ENCODE measurements at regions not wholly inside any gene's neighbourhood (a gene's known extent, or its start where the extent isn't known, plus 50 kb on each side); places are given as distances from the start of the nearest gene placed in this dataset.

- no peak for DNase-seq (ENCODE audit: low read depth)
- no peak overlapping the region for H3K4me3 ChIP-seq (ENCODE audit: low read depth, low read length)
- no peak for TF ChIP-seq POLR2A (IDR thresholded peaks at IDR 0.05; ENCODE audit: extremely low read depth, insufficient read length)
- TF ChIP-seq MAX (IDR thresholded peaks at IDR 0.05; ENCODE audit: low read depth, low read length) = no peak
- TF ChIP-seq MYC (IDR thresholded peaks at IDR 0.05; ENCODE audit: low read depth, low read length) = no peak
- TF ChIP-seq CTCF (IDR thresholded peaks at IDR 0.05; ENCODE audit: low read depth, low read length) = no peak
Measured at GRCh38 chr12:92019491-92020277, 126.0 kb downstream of the BTG1 start.

GRCh38 chr12:92012691-92013090 lies 133.0 kb downstream of the BTG1 start:
- H3K4me3 ChIP-seq (ENCODE audit: low read depth, low read length) = no peak overlapping the region
- DNase-seq (ENCODE audit: low read depth) = no peak
- no peak for TF ChIP-seq MAX (IDR thresholded peaks at IDR 0.05; ENCODE audit: low read depth, low read length)
- no peak for TF ChIP-seq POLR2A (IDR thresholded peaks at IDR 0.05; ENCODE audit: extremely low read depth, insufficient read length)
- TF ChIP-seq MYC (IDR thresholded peaks at IDR 0.05; ENCODE audit: low read depth, low read length) = no peak
- TF ChIP-seq CTCF (IDR thresholded peaks at IDR 0.05; ENCODE audit: low read depth, low read length) = no peak

- no peak overlapping the region for H3K4me3 ChIP-seq (ENCODE audit: low read depth, low read length)
- TF ChIP-seq MAX (IDR thresholded peaks at IDR 0.05; ENCODE audit: low read depth, low read length) (no peak), CTCF (IDR thresholded peaks at IDR 0.05; ENCODE audit: low read depth, low read length) (no peak), MYC (IDR thresholded peaks at IDR 0.05; ENCODE audit: low read depth, low read length) (no peak), POLR2A (IDR thresholded peaks at IDR 0.05; ENCODE audit: extremely low read depth, insufficient read length) (no peak)
- no peak for DNase-seq (ENCODE audit: low read depth)
Measured at GRCh38 chr12:92010853-92011701, 134.6 kb downstream of the BTG1 start.

GRCh38 chr12:92010368-92010767 lies 135.3 kb downstream of the BTG1 start:
- H3K4me3 ChIP-seq (ENCODE audit: low read depth, low read length) = no peak overlapping the region
- DNase-seq (ENCODE audit: low read depth) = no peak
- TF ChIP-seq MAX (IDR thresholded peaks at IDR 0.05; ENCODE audit: low read depth, low read length) = no peak
- TF ChIP-seq CTCF (IDR thresholded peaks at IDR 0.05; ENCODE audit: low read depth, low read length) = no peak
- no peak for TF ChIP-seq MYC (IDR thresholded peaks at IDR 0.05; ENCODE audit: low read depth, low read length)
- no peak for TF ChIP-seq POLR2A (IDR thresholded peaks at IDR 0.05; ENCODE audit: extremely low read depth, insufficient read length)

- TF ChIP-seq CTCF (IDR thresholded peaks at IDR 0.05; ENCODE audit: low read depth, low read length) (no peak), POLR2A (IDR thresholded peaks at IDR 0.05; ENCODE audit: extremely low read depth, insufficient read length) (no peak), MAX (IDR thresholded peaks at IDR 0.05; ENCODE audit: low read depth, low read length) (no peak), MYC (IDR thresholded peaks at IDR 0.05; ENCODE audit: low read depth, low read length) (no peak)
- no peak overlapping the region for H3K4me3 ChIP-seq (ENCODE audit: low read depth, low read length)
- no peak for DNase-seq (ENCODE audit: low read depth)
Measured at GRCh38 chr12:92008345-92008744, 137.3 kb downstream of the BTG1 start.
